GM23338 (cell line): ENCODE measurements at regions not wholly inside any gene's neighbourhood (a gene's known extent, or its start where the extent isn't known, plus 50 kb on each side); places are given as distances from the start of the nearest gene placed in this dataset.

Source experiments
- ATAC-seq: fragments of 200-7000 bp; cut with Tn5 transposase; 3 replicates; pipeline ENCODE4 v1.9.1; 2020
- DNase-seq: peaks from one replicate; pipeline ENCODE4 v3.0.0-alpha.2; 2015; ENCODE audit warnings: low spot score
- H2AFZ ChIP-seq: fragments of 200-600 bp; sonication (generic); 2 replicates; pipeline ENCODE4 v1.8.0; 2016; ENCODE audit warnings: antibody characterized with exemption, mild to moderate bottlenecking, moderate library complexity
- H3F3A ChIP-seq: fragments of 200-600 bp; sonication (generic); replicated peaks from 2 replicates; pipeline ENCODE4 v1.8.0; 2017; ENCODE audit warnings: antibody characterized with exemption, mixed run types, low read depth
- H3K27ac ChIP-seq: fragments of 200-600 bp; sonication (generic); 2 replicates; pipeline ENCODE4 v1.6.1; 2016; ENCODE audit warnings: low read depth
- H3K27me3 ChIP-seq: fragments of 200-600 bp; sonication (generic); 2 replicates; pipeline ENCODE4 v1.8.0; 2016; ENCODE audit warnings: mild to moderate bottlenecking, mixed run types, moderate library complexity; ENCODE audit not compliant: insufficient read depth
- H3K36me3 ChIP-seq: fragments of 200-600 bp; sonication (generic); 2 replicates; pipeline ENCODE4 v1.8.0; 2016; ENCODE audit warnings: mild to moderate bottlenecking; ENCODE audit not compliant: insufficient read depth
- H3K4me1 ChIP-seq: fragments of 200-600 bp; sonication (generic); 2 replicates; pipeline ENCODE4 v1.8.0; 2016; ENCODE audit warnings: mild to moderate bottlenecking, moderate library complexity; ENCODE audit not compliant: insufficient read depth
- H3K4me2 ChIP-seq: fragments of 200-600 bp; sonication (generic); 2 replicates; pipeline ENCODE4 v1.7.1; 2017; ENCODE audit warnings: mixed run types
- H3K4me3 ChIP-seq: fragments of 200-600 bp; sonication (generic); 2 replicates; pipeline ENCODE4 v1.6.1; 2016; ENCODE audit warnings: mixed run types
- H3K79me2 ChIP-seq: fragments of 200-600 bp; sonication (generic); replicated peaks from 2 replicates; pipeline ENCODE4 v1.8.0; 2017; ENCODE audit warnings: mild to moderate bottlenecking; ENCODE audit not compliant: insufficient read depth
- H3K9me2 ChIP-seq: fragments of 200-600 bp; sonication (generic); 2 replicates; pipeline ENCODE4 v1.8.0; 2017; ENCODE audit not compliant: insufficient read depth
- H4K20me1 ChIP-seq: fragments of 200-600 bp; sonication (generic); replicated peaks from 2 replicates; pipeline ENCODE4 v1.8.0; 2017; ENCODE audit warnings: mild to moderate bottlenecking; ENCODE audit not compliant: insufficient read depth
- H3K27ac Mint-ChIP-seq: 2 replicates; pipeline ENCODE4 v1.8.0; 2020; ENCODE audit warnings: inconsistent platforms, mild to moderate bottlenecking, moderate library complexity, mixed read lengths
- H3K27me3 Mint-ChIP-seq: 3 replicates; pipeline ENCODE4 v1.8.0; 2022; ENCODE audit warnings: low read depth, mild to moderate bottlenecking, moderate library complexity, mixed read lengths, inconsistent platforms; ENCODE audit not compliant: insufficient read depth, poor library complexity
- H3K36me3 Mint-ChIP-seq: 3 replicates; pipeline ENCODE4 v1.8.0; 2021; ENCODE audit warnings: low read depth, mild to moderate bottlenecking, inconsistent platforms, moderate library complexity, mixed read lengths
- H3K4me1 Mint-ChIP-seq: 3 replicates; pipeline ENCODE4 v1.8.0; 2020; ENCODE audit warnings: mild to moderate bottlenecking, inconsistent platforms, mixed read lengths
- H3K4me3 Mint-ChIP-seq: 3 replicates; pipeline ENCODE4 v1.8.0; 2021; ENCODE audit warnings: moderate library complexity, mild to moderate bottlenecking, inconsistent platforms, mixed read lengths
- H3K9me3 Mint-ChIP-seq: 3 replicates; pipeline ENCODE4 v1.8.0; 2020; ENCODE audit warnings: moderate library complexity, mild to moderate bottlenecking, inconsistent platforms, mixed read lengths
- CREB1 ChIP-seq: fragments of 250-450 bp; sonication (Bioruptor Pico); IDR thresholded peaks from 2 replicates; pipeline ENCODE4 v1.5.0; 2020; ENCODE audit warnings: low read depth, mild to moderate bottlenecking, moderate library complexity
- CTCF ChIP-seq, 2 experiments: fragments of 200-600 bp in 1 of 2; sonication (generic) in 1 of 2; conservative IDR thresholded peaks; 2 replicates each; pipeline versions ENCODE4 v1.5.1 to v1.6.1; 2016 to 2017; ENCODE audit warnings: antibody characterized with exemption in 2 of 2, low read depth in 2 of 2, mild to moderate bottlenecking in 2 of 2, moderate library complexity in 1 of 2
- EZH2 ChIP-seq: fragments of 200-600 bp; sonication (generic); IDR thresholded peaks from one replicate; pipeline ENCODE4 v1.8.0; 2017; ENCODE audit warnings: antibody characterized with exemption, mild to moderate bottlenecking, low read depth; ENCODE audit not compliant: unreplicated experiment
- EZH2phosphoT487 ChIP-seq: fragments of 200-600 bp; sonication (generic); IDR thresholded peaks from one replicate; pipeline ENCODE4 v1.8.1; 2018; ENCODE audit warnings: antibody characterized with exemption; ENCODE audit not compliant: unreplicated experiment
- JUNB ChIP-seq: IDR thresholded peaks from one replicate; pipeline ENCODE4 v1.6.1; 2016; ENCODE audit warnings: antibody characterized with exemption; ENCODE audit not compliant: unreplicated experiment
- NANOG ChIP-seq: IDR thresholded peaks from 2 replicates; pipeline ENCODE4 v1.6.1; 2016; ENCODE audit warnings: antibody characterized with exemption, borderline replicate concordance
- POLR2AphosphoS5 ChIP-seq: IDR thresholded peaks from 2 replicates; pipeline ENCODE4 v1.6.1; 2016; ENCODE audit warnings: antibody characterized with exemption, low read depth
- REST ChIP-seq: IDR thresholded peaks from one replicate; pipeline ENCODE4 v1.6.1; 2018; ENCODE audit warnings: antibody characterized with exemption; ENCODE audit not compliant: unreplicated experiment
- STAT1 ChIP-seq: IDR thresholded peaks from one replicate; pipeline ENCODE4 v1.6.1; 2016; ENCODE audit warnings: antibody characterized with exemption; ENCODE audit not compliant: unreplicated experiment
- ZNF114 ChIP-seq: fragments of 250-450 bp; sonication (Bioruptor Pico); IDR thresholded peaks from 2 replicates; pipeline ENCODE4 v1.5.0; 2020; ENCODE audit warnings: mild to moderate bottlenecking, moderate library complexity
- ZNF331 ChIP-seq: fragments of 250-450 bp; sonication (Bioruptor Pico); IDR thresholded peaks from 2 replicates; pipeline ENCODE4 v1.5.0; 2020; ENCODE audit warnings: low read depth, mild to moderate bottlenecking, moderate library complexity
- ZNF462 ChIP-seq: fragments of 250-450 bp; sonication (Bioruptor Pico); IDR thresholded peaks from 2 replicates; pipeline ENCODE4 v1.5.0; 2020; ENCODE audit warnings: mild to moderate bottlenecking, moderate library complexity
- TF ChIP-seq, protein P1 (sequence below): IDR thresholded peaks from 2 replicates; pipeline ENCODE4 v1.6.1; 2016; ENCODE audit warnings: antibody characterized with exemption

- peaks cover 7% of the 10 kb centered on the region; the same call in 1 of the 3 replicates for H3K4me1 Mint-ChIP-seq
These were observed 313.5 kb upstream of the TBL1XR1 start for GRCh38 chr3:177510693-177511216.

More at GRCh38 chr3:177510693-177511216, 313.5 kb upstream of the TBL1XR1 start:
- H3K4me1 ChIP-seq = no peaks in the 10 kb centered on the region
- DNase-seq = no peak
- H3K27me3 Mint-ChIP-seq = no peaks in the 10 kb centered on the region
- no peak overlapping the region for H3K27ac Mint-ChIP-seq
- H3K9me2 ChIP-seq = no peaks in the 10 kb centered on the region
- no peak for ATAC-seq
- H3K36me3 Mint-ChIP-seq = no peaks in the 10 kb centered on the region
- no peaks in the 10 kb centered on the region for H3K79me2 ChIP-seq
- no peaks in the 10 kb centered on the region for H3K27me3 ChIP-seq
- no peaks in the 10 kb centered on the region for H3K9me3 Mint-ChIP-seq
- no peaks in the 10 kb centered on the region for H4K20me1 ChIP-seq
- H3F3A ChIP-seq = no peaks in the 10 kb centered on the region
- no peak overlapping the region for H2AFZ ChIP-seq
- H3K4me3 Mint-ChIP-seq = no peak overlapping the region
- no peak overlapping the region for H3K4me3 ChIP-seq
- TF ChIP-seq CTCF (conservative IDR thresholded peaks at IDR 0.05; ENCODE audit: low read depth in 2 of 2) (no peak), NANOG (no peak), ZNF331 (CRISPR knock-in tag) (no peak), STAT1 (no peak), EZH2phosphoT487 (no peak), CREB1 (CRISPR knock-in tag) (no peak), ZNF114 (CRISPR knock-in tag) (no peak), EZH2 (no peak), REST (no peak), ZNF462 (CRISPR knock-in tag) (no peak), JUNB (no peak), POLR2AphosphoS5 (no peak)
- TF ChIP-seq, protein P1, sequence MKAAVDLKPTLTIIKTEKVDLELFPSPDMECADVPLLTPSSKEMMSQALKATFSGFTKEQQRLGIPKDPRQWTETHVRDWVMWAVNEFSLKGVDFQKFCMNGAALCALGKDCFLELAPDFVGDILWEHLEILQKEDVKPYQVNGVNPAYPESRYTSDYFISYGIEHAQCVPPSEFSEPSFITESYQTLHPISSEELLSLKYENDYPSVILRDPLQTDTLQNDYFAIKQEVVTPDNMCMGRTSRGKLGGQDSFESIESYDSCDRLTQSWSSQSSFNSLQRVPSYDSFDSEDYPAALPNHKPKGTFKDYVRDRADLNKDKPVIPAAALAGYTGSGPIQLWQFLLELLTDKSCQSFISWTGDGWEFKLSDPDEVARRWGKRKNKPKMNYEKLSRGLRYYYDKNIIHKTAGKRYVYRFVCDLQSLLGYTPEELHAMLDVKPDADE = no peak
- no peaks in the 10 kb centered on the region for H3K36me3 ChIP-seq
- no peak overlapping the region for H3K27ac ChIP-seq
- H3K4me2 ChIP-seq = no peak overlapping the region
